A673 (cell line): ENCODE measurements at regions not wholly inside any gene's neighbourhood (a gene's known extent, or its start where the extent isn't known, plus 50 kb on each side); places are given as distances from the start of the nearest gene placed in this dataset.

Experiments used
- EZH2 ChIP-seq: fragments of 200-600 bp; sonication (generic); IDR thresholded peaks from 2 replicates; pipeline ENCODE4 v1.6.1; 2017; ENCODE audit warnings: borderline replicate concordance, low read depth, mild to moderate bottlenecking, mixed read lengths, antibody characterized with exemption, low read length; ENCODE audit not compliant: poor library complexity, severe bottlenecking
- TF ChIP-seq, protein P1 (sequence below): fragments of 300-800, 200-600 bp; sonication (generic); conservative IDR thresholded peaks from 2 replicates; pipeline ENCODE4 v1.5.1; 2017; ENCODE audit warnings: low read depth, mild to moderate bottlenecking, antibody characterized with exemption, low read length, moderate library complexity, mixed read lengths

GRCh38 chr11:104658177-104658576, 240.1 kb downstream of the CASP12 start:
- TF ChIP-seq, protein P1, sequence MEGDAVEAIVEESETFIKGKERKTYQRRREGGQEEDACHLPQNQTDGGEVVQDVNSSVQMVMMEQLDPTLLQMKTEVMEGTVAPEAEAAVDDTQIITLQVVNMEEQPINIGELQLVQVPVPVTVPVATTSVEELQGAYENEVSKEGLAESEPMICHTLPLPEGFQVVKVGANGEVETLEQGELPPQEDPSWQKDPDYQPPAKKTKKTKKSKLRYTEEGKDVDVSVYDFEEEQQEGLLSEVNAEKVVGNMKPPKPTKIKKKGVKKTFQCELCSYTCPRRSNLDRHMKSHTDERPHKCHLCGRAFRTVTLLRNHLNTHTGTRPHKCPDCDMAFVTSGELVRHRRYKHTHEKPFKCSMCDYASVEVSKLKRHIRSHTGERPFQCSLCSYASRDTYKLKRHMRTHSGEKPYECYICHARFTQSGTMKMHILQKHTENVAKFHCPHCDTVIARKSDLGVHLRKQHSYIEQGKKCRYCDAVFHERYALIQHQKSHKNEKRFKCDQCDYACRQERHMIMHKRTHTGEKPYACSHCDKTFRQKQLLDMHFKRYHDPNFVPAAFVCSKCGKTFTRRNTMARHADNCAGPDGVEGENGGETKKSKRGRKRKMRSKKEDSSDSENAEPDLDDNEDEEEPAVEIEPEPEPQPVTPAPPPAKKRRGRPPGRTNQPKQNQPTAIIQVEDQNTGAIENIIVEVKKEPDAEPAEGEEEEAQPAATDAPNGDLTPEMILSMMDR = no peak
- TF ChIP-seq EZH2 = no peak
